Fibroblast of lung (primary cell): ENCODE measurements at regions not wholly inside any gene's neighbourhood (a gene's known extent, or its start where the extent isn't known, plus 50 kb on each side); places are given as distances from the start of the nearest gene placed in this dataset.

Experiments used
- EZH2 ChIP-seq: IDR thresholded peaks from 2 replicates; pipeline ENCODE4 v1.5.1; 2012; ENCODE audit warnings: low read length, control low read depth, mild to moderate bottlenecking; ENCODE audit errors: missing control alignments
- TF ChIP-seq, protein P1 (sequence below), 2 donors: IDR thresholded peaks in 1 of 2; conservative IDR thresholded peaks in 1 of 2; 1 replicate in 1 of 2; 2 replicates in 1 of 2; pipeline ENCODE4 v1.5.1; 2011 to 2012; ENCODE audit warnings: low read length in 2 of 2, control low read depth in 1 of 2, inconsistent platforms in 1 of 2, low read depth in 1 of 2, mild to moderate bottlenecking in 1 of 2

DNA sequence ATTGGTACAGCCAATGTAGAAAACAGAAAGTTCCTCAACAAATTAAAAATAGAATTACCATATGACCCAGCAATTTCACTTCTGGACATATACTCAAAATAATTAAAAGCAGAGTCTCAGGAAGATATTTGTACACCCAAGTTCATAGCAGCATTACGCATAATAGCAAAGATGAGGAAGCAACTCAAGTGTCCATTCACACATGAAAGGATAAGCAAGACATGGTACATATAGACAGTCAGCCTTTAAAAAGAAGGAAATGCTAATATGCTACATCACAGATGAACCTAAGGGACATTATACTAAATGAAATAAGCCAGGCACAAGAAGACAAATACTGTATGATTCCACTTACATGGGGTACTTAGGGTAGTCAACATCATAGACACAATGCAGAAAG is 76.7 kb downstream of the ANXA2R start:
- TF ChIP-seq, protein P1, sequence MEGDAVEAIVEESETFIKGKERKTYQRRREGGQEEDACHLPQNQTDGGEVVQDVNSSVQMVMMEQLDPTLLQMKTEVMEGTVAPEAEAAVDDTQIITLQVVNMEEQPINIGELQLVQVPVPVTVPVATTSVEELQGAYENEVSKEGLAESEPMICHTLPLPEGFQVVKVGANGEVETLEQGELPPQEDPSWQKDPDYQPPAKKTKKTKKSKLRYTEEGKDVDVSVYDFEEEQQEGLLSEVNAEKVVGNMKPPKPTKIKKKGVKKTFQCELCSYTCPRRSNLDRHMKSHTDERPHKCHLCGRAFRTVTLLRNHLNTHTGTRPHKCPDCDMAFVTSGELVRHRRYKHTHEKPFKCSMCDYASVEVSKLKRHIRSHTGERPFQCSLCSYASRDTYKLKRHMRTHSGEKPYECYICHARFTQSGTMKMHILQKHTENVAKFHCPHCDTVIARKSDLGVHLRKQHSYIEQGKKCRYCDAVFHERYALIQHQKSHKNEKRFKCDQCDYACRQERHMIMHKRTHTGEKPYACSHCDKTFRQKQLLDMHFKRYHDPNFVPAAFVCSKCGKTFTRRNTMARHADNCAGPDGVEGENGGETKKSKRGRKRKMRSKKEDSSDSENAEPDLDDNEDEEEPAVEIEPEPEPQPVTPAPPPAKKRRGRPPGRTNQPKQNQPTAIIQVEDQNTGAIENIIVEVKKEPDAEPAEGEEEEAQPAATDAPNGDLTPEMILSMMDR (conservative IDR thresholded peaks at IDR 0.05 in 1 of 2, IDR thresholded peaks at IDR 0.05 in 1 of 2; ENCODE audit: low read depth in 1 of 2, low read length in 2 of 2): no peak
- no peak for TF ChIP-seq EZH2
